GM23338 (cell line): ENCODE measurements at regions not wholly inside any gene's neighbourhood (a gene's known extent, or its start where the extent isn't known, plus 50 kb on each side); places are given as distances from the start of the nearest gene placed in this dataset.

ENCODE experiments used
- ATAC-seq: fragments of 200-7000 bp; cut with Tn5 transposase; 3 replicates; pipeline ENCODE4 v1.9.1; 2020
- DNase-seq: peaks from one replicate; pipeline ENCODE4 v3.0.0-alpha.2; 2015; ENCODE audit warnings: low spot score
- H2AFZ ChIP-seq: fragments of 200-600 bp; sonication (generic); 2 replicates; pipeline ENCODE4 v1.8.0; 2016; ENCODE audit warnings: antibody characterized with exemption, mild to moderate bottlenecking, moderate library complexity
- H3F3A ChIP-seq: fragments of 200-600 bp; sonication (generic); replicated peaks from 2 replicates; pipeline ENCODE4 v1.8.0; 2017; ENCODE audit warnings: antibody characterized with exemption, mixed run types, low read depth
- H3K27ac ChIP-seq: fragments of 200-600 bp; sonication (generic); 2 replicates; pipeline ENCODE4 v1.6.1; 2016; ENCODE audit warnings: low read depth
- H3K27me3 ChIP-seq: fragments of 200-600 bp; sonication (generic); 2 replicates; pipeline ENCODE4 v1.8.0; 2016; ENCODE audit warnings: mild to moderate bottlenecking, mixed run types, moderate library complexity; ENCODE audit not compliant: insufficient read depth
- H3K36me3 ChIP-seq: fragments of 200-600 bp; sonication (generic); 2 replicates; pipeline ENCODE4 v1.8.0; 2016; ENCODE audit warnings: mild to moderate bottlenecking; ENCODE audit not compliant: insufficient read depth
- H3K4me1 ChIP-seq: fragments of 200-600 bp; sonication (generic); 2 replicates; pipeline ENCODE4 v1.8.0; 2016; ENCODE audit warnings: mild to moderate bottlenecking, moderate library complexity; ENCODE audit not compliant: insufficient read depth
- H3K4me2 ChIP-seq: fragments of 200-600 bp; sonication (generic); 2 replicates; pipeline ENCODE4 v1.7.1; 2017; ENCODE audit warnings: mixed run types
- H3K4me3 ChIP-seq: fragments of 200-600 bp; sonication (generic); 2 replicates; pipeline ENCODE4 v1.6.1; 2016; ENCODE audit warnings: mixed run types
- H3K79me2 ChIP-seq: fragments of 200-600 bp; sonication (generic); replicated peaks from 2 replicates; pipeline ENCODE4 v1.8.0; 2017; ENCODE audit warnings: mild to moderate bottlenecking; ENCODE audit not compliant: insufficient read depth
- H3K9me2 ChIP-seq: fragments of 200-600 bp; sonication (generic); 2 replicates; pipeline ENCODE4 v1.8.0; 2017; ENCODE audit not compliant: insufficient read depth
- H4K20me1 ChIP-seq: fragments of 200-600 bp; sonication (generic); replicated peaks from 2 replicates; pipeline ENCODE4 v1.8.0; 2017; ENCODE audit warnings: mild to moderate bottlenecking; ENCODE audit not compliant: insufficient read depth
- H3K27ac Mint-ChIP-seq: 2 replicates; pipeline ENCODE4 v1.8.0; 2020; ENCODE audit warnings: inconsistent platforms, mild to moderate bottlenecking, moderate library complexity, mixed read lengths
- H3K27me3 Mint-ChIP-seq: 3 replicates; pipeline ENCODE4 v1.8.0; 2022; ENCODE audit warnings: low read depth, mild to moderate bottlenecking, moderate library complexity, mixed read lengths, inconsistent platforms; ENCODE audit not compliant: insufficient read depth, poor library complexity
- H3K36me3 Mint-ChIP-seq: 3 replicates; pipeline ENCODE4 v1.8.0; 2021; ENCODE audit warnings: low read depth, mild to moderate bottlenecking, inconsistent platforms, moderate library complexity, mixed read lengths
- H3K4me1 Mint-ChIP-seq: 3 replicates; pipeline ENCODE4 v1.8.0; 2020; ENCODE audit warnings: mild to moderate bottlenecking, inconsistent platforms, mixed read lengths
- H3K4me3 Mint-ChIP-seq: 3 replicates; pipeline ENCODE4 v1.8.0; 2021; ENCODE audit warnings: moderate library complexity, mild to moderate bottlenecking, inconsistent platforms, mixed read lengths
- H3K9me3 Mint-ChIP-seq: 3 replicates; pipeline ENCODE4 v1.8.0; 2020; ENCODE audit warnings: moderate library complexity, mild to moderate bottlenecking, inconsistent platforms, mixed read lengths
- CREB1 ChIP-seq: fragments of 250-450 bp; sonication (Bioruptor Pico); IDR thresholded peaks from 2 replicates; pipeline ENCODE4 v1.5.0; 2020; ENCODE audit warnings: low read depth, mild to moderate bottlenecking, moderate library complexity
- CTCF ChIP-seq, 2 experiments: fragments of 200-600 bp in 1 of 2; sonication (generic) in 1 of 2; conservative IDR thresholded peaks; 2 replicates each; pipeline versions ENCODE4 v1.5.1 to v1.6.1; 2016 to 2017; ENCODE audit warnings: antibody characterized with exemption in 2 of 2, low read depth in 2 of 2, mild to moderate bottlenecking in 2 of 2, moderate library complexity in 1 of 2
- ETS1 ChIP-seq: IDR thresholded peaks from 2 replicates; pipeline ENCODE4 v1.6.1; 2016; ENCODE audit warnings: antibody characterized with exemption
- EZH2 ChIP-seq: fragments of 200-600 bp; sonication (generic); IDR thresholded peaks from one replicate; pipeline ENCODE4 v1.8.0; 2017; ENCODE audit warnings: antibody characterized with exemption, mild to moderate bottlenecking, low read depth; ENCODE audit not compliant: unreplicated experiment
- EZH2phosphoT487 ChIP-seq: fragments of 200-600 bp; sonication (generic); IDR thresholded peaks from one replicate; pipeline ENCODE4 v1.8.1; 2018; ENCODE audit warnings: antibody characterized with exemption; ENCODE audit not compliant: unreplicated experiment
- JUNB ChIP-seq: IDR thresholded peaks from one replicate; pipeline ENCODE4 v1.6.1; 2016; ENCODE audit warnings: antibody characterized with exemption; ENCODE audit not compliant: unreplicated experiment
- NANOG ChIP-seq: IDR thresholded peaks from 2 replicates; pipeline ENCODE4 v1.6.1; 2016; ENCODE audit warnings: antibody characterized with exemption, borderline replicate concordance
- POLR2AphosphoS5 ChIP-seq: IDR thresholded peaks from 2 replicates; pipeline ENCODE4 v1.6.1; 2016; ENCODE audit warnings: antibody characterized with exemption, low read depth
- REST ChIP-seq: IDR thresholded peaks from one replicate; pipeline ENCODE4 v1.6.1; 2018; ENCODE audit warnings: antibody characterized with exemption; ENCODE audit not compliant: unreplicated experiment
- STAT1 ChIP-seq: IDR thresholded peaks from one replicate; pipeline ENCODE4 v1.6.1; 2016; ENCODE audit warnings: antibody characterized with exemption; ENCODE audit not compliant: unreplicated experiment
- ZNF114 ChIP-seq: fragments of 250-450 bp; sonication (Bioruptor Pico); IDR thresholded peaks from 2 replicates; pipeline ENCODE4 v1.5.0; 2020; ENCODE audit warnings: mild to moderate bottlenecking, moderate library complexity
- ZNF331 ChIP-seq: fragments of 250-450 bp; sonication (Bioruptor Pico); IDR thresholded peaks from 2 replicates; pipeline ENCODE4 v1.5.0; 2020; ENCODE audit warnings: low read depth, mild to moderate bottlenecking, moderate library complexity
- ZNF462 ChIP-seq: fragments of 250-450 bp; sonication (Bioruptor Pico); IDR thresholded peaks from 2 replicates; pipeline ENCODE4 v1.5.0; 2020; ENCODE audit warnings: mild to moderate bottlenecking, moderate library complexity

- Mint-ChIP-seq H3K9me3 (no peaks in the 10 kb centered on the region; the same call in 2 of the 3 replicates), H3K36me3 (no peaks in the 10 kb centered on the region), H3K4me3 (no peak overlapping the region), H3K4me1 (no peaks in the 10 kb centered on the region), H3K27ac (no peak overlapping the region), H3K27me3 (no peaks in the 10 kb centered on the region)
- Histone ChIP-seq H3K4me2 (no peak overlapping the region), H3K79me2 (no peaks in the 10 kb centered on the region), H4K20me1 (no peaks in the 10 kb centered on the region), H3K4me3 (no peak overlapping the region), H3K36me3 (no peaks in the 10 kb centered on the region), H2AFZ (no peak overlapping the region), H3K4me1 (no peaks in the 10 kb centered on the region), H3K9me2 (no peaks in the 10 kb centered on the region), H3F3A (no peaks in the 10 kb centered on the region), H3K27me3 (no peaks in the 10 kb centered on the region), H3K27ac (no peak overlapping the region)
- no peak for DNase-seq
- TF ChIP-seq JUNB, result no peak
- TF ChIP-seq CTCF (conservative IDR thresholded peaks at IDR 0.05; ENCODE audit: low read depth in 2 of 2), result no peak
- TF ChIP-seq CREB1 (CRISPR knock-in tag), result no peak
- no peak for TF ChIP-seq ZNF331
- TF ChIP-seq ZNF462, result no peak
- TF ChIP-seq EZH2phosphoT487, result no peak
- no peak for TF ChIP-seq STAT1
- TF ChIP-seq NANOG, result no peak
- no peak for TF ChIP-seq EZH2
- TF ChIP-seq POLR2AphosphoS5, result no peak
- TF ChIP-seq REST, result no peak
- TF ChIP-seq ZNF114 (CRISPR knock-in tag), result no peak
- no peak for TF ChIP-seq ETS1
- ATAC-seq, result no peak
Observed at GRCh38 chr15:69508659-69509058, 56.0 kb downstream of the RPLP1 start.
